ENCODE measurements at regions not wholly inside any gene's neighbourhood (a gene's known extent, or its start where the extent isn't known, plus 50 kb on each side); places are given as distances from the start of the nearest gene placed in this dataset.
"Not testable (repeated sequence)": the region's sequence is repeated elsewhere in the genome, so short reads cannot be mapped to it uniquely, and the experiment has no call there.

DNA sequence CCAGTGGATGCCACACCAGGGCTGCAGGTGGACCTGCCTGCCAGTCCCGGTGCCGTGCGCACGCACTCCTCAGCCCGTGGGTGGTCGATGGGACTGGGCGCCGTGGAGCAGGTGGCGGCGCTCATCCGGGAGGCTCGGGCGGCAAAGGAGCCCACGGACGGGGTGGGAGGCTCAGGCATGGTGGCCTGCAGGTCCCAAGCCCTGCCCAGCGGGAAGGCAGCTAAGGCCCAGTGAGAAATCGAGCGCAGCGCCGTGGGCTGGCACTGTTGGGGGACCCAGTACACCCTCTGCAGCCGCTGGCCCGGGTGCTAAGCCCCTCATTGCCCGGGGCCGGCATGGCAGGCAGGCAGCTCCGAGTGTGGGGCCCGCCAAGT, 1171.8 kb upstream of the B3GALT2 start (continued):
- TF ChIP-seq, protein P1, sequence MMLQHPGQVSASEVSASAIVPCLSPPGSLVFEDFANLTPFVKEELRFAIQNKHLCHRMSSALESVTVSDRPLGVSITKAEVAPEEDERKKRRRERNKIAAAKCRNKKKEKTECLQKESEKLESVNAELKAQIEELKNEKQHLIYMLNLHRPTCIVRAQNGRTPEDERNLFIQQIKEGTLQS (IDR thresholded peaks at IDR 0.05): no peak

DNA sequence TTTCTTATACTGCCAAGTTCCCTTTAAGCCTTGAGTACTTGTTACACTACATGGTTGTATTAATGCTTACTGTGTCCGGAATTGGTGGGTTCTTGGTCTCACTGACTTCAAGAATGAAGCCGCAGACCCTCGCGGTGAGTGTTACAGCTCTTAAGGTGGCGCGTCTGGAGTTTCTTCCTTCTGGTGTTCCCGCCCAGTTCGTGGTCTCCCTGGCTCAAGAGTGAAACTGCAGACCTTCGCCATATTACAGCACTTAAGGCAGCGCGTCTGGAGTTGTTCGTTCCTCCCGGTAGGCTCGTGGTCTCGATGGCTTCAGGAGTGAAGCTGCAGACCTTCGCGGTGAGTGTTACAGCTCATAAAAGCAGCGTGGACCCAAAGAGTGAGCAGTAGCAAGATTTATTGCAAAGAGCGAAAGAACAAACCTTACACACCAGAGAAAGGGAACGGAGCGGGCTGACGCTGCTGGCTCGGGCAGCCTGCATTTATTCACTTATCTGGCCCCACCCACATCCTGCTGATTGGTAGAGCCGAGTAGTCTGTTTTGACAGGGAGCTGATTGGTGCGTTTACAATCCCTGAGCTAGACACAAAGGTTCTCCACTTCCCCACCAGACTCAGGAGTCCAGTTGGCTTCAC, 1171.3 kb upstream of the B3GALT2 start:
- POLR2A ChIA-PET; H3K27ac ChIP-seq (ENCODE audit: low read depth, low read length); H4K20me1 ChIP-seq (ENCODE audit: insufficient read depth); H3K27me3 ChIP-seq (ENCODE audit: insufficient read depth, low read length); H3K9me3 ChIP-seq (ENCODE audit: control insufficient read depth in 1 of 2, insufficient read depth in 1 of 2, low read depth in 1 of 2, low read length in 2 of 2); H3K79me2 ChIP-seq (ENCODE audit: insufficient read depth, low read length); BruUV-seq (replicated peaks); ATAC-seq; intact Hi-C loops (cut with micrococcal nuclease); H3K9ac ChIP-seq (ENCODE audit: low read length); CTCF ChIA-PET; H3K4me1 ChIP-seq (ENCODE audit: control insufficient read depth in 1 of 2, insufficient read depth in 2 of 2, low read length in 2 of 2); H3K4me3 ChIP-seq (replicated peaks in 1 of 2; ENCODE audit: low read depth in 1 of 2, low read length in 2 of 2); DNase-seq (ENCODE audit: low read depth, low spot score); RAD21 ChIA-PET (ENCODE audit: low non-redundant PET in 1 of 2, low total read pairs in 2 of 2, uncharacterized antibody in 2 of 2, unreplicated experiment in 2 of 2); H3K36me3 ChIP-seq (ENCODE audit: control insufficient read depth in 1 of 2, insufficient read depth in 2 of 2, low read length in 2 of 2); H2AFZ ChIP-seq (ENCODE audit: low read depth, low read length, poor library complexity, severe bottlenecking); H3K9me2 ChIP-seq (ENCODE audit: insufficient read depth); H3K4me2 ChIP-seq (ENCODE audit: low read length): not testable (repeated sequence)

DNA sequence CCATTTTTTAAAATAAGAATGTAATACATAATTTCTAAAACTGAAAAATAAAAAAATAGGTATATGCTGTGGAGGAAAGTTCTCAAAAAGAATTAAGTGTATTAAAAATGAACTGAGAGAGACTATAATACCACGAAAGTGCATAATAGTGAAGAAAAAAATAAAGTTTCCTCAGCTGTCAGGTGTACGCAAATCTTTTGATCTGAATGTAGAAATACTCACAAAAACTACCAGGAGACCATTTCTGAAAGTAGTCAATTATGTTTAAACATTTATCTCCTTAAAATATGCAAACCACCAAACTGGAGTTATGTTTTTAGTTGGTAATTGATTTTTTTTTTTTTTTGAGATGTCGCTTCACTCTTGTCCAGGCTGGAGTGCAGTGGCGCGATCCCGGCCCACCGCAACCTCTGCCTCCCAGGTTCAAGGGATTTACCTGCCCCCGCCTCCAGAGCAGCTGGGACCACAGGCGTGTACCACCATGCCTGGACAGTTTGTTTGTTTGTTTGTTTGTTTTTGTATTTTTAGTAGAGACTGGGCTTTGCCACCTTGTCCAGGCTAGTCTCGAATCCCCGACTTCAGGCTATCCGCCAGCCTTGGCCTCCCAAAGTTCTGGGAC, 1169.2 kb upstream of the B3GALT2 start:
- ATAC-seq: no peak
- ChIA-PET CTCF (no interaction called here), POLR2A (no interaction called here), RAD21 (ENCODE audit: low non-redundant PET in 1 of 2, low total read pairs in 2 of 2, uncharacterized antibody in 2 of 2, unreplicated experiment in 2 of 2) (no interaction called here)
- Histone ChIP-seq H3K9me3 (ENCODE audit: control insufficient read depth in 1 of 2, insufficient read depth in 1 of 2, low read depth in 1 of 2, low read length in 2 of 2) (no peaks in the 10 kb centered on the region), H3K9ac (ENCODE audit: low read length) (no peak overlapping the region), H3K4me1 (ENCODE audit: control insufficient read depth in 1 of 2, insufficient read depth in 2 of 2, low read length in 2 of 2) (no peaks in the 10 kb centered on the region), H3K79me2 (ENCODE audit: insufficient read depth, low read length) (no peaks in the 10 kb centered on the region), H3K36me3 (ENCODE audit: control insufficient read depth in 1 of 2, insufficient read depth in 2 of 2, low read length in 2 of 2) (no peaks in the 10 kb centered on the region), H3K27ac (ENCODE audit: low read depth, low read length) (no peak overlapping the region), H2AFZ (ENCODE audit: low read depth, low read length, poor library complexity, severe bottlenecking) (no peak overlapping the region), H3K27me3 (ENCODE audit: insufficient read depth, low read length) (no peaks in the 10 kb centered on the region), H3K4me2 (ENCODE audit: low read length) (no peak overlapping the region), H4K20me1 (ENCODE audit: insufficient read depth) (no peaks in the 10 kb centered on the region), H3K9me2 (ENCODE audit: insufficient read depth) (no peaks in the 10 kb centered on the region), H3K4me3 (replicated peaks in 1 of 2; ENCODE audit: low read depth in 1 of 2, low read length in 2 of 2) (no peak overlapping the region)
- DNase-seq (ENCODE audit: low read depth, low spot score): no peak
- intact Hi-C loops (cut with micrococcal nuclease): no loop called here
- BruUV-seq (replicated peaks): no TSS peak
- TF ChIP-seq, protein P2, sequence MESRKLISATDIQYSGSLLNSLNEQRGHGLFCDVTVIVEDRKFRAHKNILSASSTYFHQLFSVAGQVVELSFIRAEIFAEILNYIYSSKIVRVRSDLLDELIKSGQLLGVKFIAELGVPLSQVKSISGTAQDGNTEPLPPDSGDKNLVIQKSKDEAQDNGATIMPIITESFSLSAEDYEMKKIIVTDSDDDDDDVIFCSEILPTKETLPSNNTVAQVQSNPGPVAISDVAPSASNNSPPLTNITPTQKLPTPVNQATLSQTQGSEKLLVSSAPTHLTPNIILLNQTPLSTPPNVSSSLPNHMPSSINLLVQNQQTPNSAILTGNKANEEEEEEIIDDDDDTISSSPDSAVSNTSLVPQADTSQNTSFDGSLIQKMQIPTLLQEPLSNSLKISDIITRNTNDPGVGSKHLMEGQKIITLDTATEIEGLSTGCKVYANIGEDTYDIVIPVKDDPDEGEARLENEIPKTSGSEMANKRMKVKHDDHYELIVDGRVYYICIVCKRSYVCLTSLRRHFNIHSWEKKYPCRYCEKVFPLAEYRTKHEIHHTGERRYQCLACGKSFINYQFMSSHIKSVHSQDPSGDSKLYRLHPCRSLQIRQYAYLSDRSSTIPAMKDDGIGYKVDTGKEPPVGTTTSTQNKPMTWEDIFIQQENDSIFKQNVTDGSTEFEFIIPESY (IDR thresholded peaks at IDR 0.05; ENCODE audit: extremely low read depth, insufficient replicate concordance, low read length): no peak
- TF ChIP-seq, protein P1 (IDR thresholded peaks at IDR 0.05): no peak
- TF ChIP-seq YY1 (IDR thresholded peaks at IDR 0.05; ENCODE audit: extremely low read depth, insufficient replicate concordance, low read depth, low read length) (no peak), EGR1 (IDR thresholded peaks at IDR 0.05; ENCODE audit: low read depth) (no peak), ELF1 (IDR thresholded peaks at IDR 0.05; ENCODE audit: borderline replicate concordance, low read depth) (no peak), SP1 (IDR thresholded peaks at IDR 0.05; ENCODE audit: low read depth) (no peak), EZH2 (IDR thresholded peaks at IDR 0.05) (no peak), RAD21 (IDR thresholded peaks at IDR 0.05; ENCODE audit: low read depth) (no peak), POLR2AphosphoS5 (IDR thresholded peaks at IDR 0.05; ENCODE audit: low read depth, low read length) (no peak), ZNF274 (IDR thresholded peaks at IDR 0.05; ENCODE audit: low read depth, low read length) (no peak)
- TF ChIP-seq, protein P3, sequence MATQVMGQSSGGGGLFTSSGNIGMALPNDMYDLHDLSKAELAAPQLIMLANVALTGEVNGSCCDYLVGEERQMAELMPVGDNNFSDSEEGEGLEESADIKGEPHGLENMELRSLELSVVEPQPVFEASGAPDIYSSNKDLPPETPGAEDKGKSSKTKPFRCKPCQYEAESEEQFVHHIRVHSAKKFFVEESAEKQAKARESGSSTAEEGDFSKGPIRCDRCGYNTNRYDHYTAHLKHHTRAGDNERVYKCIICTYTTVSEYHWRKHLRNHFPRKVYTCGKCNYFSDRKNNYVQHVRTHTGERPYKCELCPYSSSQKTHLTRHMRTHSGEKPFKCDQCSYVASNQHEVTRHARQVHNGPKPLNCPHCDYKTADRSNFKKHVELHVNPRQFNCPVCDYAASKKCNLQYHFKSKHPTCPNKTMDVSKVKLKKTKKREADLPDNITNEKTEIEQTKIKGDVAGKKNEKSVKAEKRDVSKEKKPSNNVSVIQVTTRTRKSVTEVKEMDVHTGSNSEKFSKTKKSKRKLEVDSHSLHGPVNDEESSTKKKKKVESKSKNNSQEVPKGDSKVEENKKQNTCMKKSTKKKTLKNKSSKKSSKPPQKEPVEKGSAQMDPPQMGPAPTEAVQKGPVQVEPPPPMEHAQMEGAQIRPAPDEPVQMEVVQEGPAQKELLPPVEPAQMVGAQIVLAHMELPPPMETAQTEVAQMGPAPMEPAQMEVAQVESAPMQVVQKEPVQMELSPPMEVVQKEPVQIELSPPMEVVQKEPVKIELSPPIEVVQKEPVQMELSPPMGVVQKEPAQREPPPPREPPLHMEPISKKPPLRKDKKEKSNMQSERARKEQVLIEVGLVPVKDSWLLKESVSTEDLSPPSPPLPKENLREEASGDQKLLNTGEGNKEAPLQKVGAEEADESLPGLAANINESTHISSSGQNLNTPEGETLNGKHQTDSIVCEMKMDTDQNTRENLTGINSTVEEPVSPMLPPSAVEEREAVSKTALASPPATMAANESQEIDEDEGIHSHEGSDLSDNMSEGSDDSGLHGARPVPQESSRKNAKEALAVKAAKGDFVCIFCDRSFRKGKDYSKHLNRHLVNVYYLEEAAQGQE (IDR thresholded peaks at IDR 0.05; ENCODE audit: low read depth): no peak

Measured in HCT116 (cell line).